ENCODE measurements at regions not wholly inside any gene's neighbourhood (a gene's known extent, or its start where the extent isn't known, plus 50 kb on each side); places are given as distances from the start of the nearest gene placed in this dataset.

DNA sequence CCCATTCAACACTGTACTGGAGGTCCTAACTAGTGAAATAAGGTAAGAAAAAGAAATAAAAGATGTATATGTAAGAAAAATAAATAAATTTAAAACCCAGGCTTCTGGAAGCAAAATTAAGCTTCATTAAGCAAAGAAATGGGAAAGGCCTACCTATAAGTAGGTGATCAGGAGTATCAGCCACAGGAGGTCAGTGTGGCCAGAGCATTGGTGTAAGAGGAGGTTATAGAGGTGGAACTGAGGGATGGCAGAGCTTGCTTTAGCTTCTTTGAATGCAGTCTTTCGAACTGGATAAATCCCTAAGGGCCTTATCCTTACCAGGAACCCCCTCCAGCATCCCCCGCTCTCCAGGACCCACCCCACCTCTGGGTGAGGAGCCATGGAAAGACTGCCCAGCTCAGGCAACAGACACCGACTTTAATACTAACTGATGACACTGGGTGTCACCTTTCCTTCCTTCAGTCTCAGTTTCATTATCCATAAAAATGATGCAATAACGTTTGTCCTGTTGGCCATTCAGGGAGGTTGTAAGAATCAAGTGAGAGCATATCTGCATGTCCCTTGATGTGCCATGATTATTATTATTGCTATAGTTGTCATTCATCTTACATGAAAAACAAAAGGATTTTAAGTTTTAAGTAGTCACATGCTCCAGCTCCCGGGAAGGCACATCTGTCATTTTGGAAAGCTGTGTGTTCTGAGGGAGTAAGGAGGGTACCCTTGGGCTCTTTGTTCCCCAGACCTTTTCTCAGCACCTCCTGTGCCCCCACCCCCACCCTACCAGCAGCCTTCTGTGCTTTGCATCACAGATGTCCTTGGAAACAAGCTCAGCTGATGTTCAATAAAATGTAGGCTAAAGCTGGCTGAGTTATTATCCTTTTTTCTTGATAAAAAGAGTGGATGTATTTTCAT, 50.8 kb upstream of the CTNNA1 start:
- H3K4me3 Mint-ChIP-seq, result no peak overlapping the region
- TF ChIP-seq, protein P1, sequence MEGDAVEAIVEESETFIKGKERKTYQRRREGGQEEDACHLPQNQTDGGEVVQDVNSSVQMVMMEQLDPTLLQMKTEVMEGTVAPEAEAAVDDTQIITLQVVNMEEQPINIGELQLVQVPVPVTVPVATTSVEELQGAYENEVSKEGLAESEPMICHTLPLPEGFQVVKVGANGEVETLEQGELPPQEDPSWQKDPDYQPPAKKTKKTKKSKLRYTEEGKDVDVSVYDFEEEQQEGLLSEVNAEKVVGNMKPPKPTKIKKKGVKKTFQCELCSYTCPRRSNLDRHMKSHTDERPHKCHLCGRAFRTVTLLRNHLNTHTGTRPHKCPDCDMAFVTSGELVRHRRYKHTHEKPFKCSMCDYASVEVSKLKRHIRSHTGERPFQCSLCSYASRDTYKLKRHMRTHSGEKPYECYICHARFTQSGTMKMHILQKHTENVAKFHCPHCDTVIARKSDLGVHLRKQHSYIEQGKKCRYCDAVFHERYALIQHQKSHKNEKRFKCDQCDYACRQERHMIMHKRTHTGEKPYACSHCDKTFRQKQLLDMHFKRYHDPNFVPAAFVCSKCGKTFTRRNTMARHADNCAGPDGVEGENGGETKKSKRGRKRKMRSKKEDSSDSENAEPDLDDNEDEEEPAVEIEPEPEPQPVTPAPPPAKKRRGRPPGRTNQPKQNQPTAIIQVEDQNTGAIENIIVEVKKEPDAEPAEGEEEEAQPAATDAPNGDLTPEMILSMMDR (IDR thresholded peaks at IDR 0.05), result no peak
- DNase-seq, result no peak
- no peaks in the 10 kb centered on the region for H3K36me3 Mint-ChIP-seq (ENCODE audit: low read depth)
- peaks cover 13% of the 10 kb centered on the region for H3K27me3 Mint-ChIP-seq (ENCODE audit: insufficient read depth)
- H3K9me3 Mint-ChIP-seq, result no peaks in the 10 kb centered on the region
- peaks cover 13% of the 10 kb centered on the region for H3K4me1 Mint-ChIP-seq (ENCODE audit: low read depth)
- H3K27ac Mint-ChIP-seq, result no peak overlapping the region

DNA sequence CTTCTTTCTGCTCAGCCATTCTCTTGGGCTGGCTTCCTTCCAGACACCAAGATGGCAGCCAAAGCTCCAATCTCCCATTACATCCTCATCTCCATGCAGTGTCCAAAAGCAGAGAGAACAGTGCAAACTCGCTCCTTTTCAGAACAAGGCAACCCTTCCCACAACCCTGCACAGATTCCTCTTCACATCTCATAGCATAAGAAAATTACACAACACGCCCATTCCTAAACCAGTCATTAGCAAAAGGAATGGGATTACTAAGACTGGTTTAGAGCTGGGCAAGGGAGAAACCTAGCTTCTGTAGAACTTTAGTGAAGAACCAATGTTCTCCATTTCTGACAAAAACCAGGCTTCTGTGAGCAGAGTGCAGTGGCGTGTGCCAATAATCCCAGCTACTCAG, 51.5 kb upstream of the CTNNA1 start:
- Mint-ChIP-seq H3K27ac (no peak overlapping the region), H3K4me3 (no peak overlapping the region), H3K27me3 (ENCODE audit: insufficient read depth) (peaks cover 13% of the 10 kb centered on the region), H3K9me3 (no peaks in the 10 kb centered on the region), H3K4me1 (ENCODE audit: low read depth) (peaks cover 8% of the 10 kb centered on the region), H3K36me3 (ENCODE audit: low read depth) (no peaks in the 10 kb centered on the region)
- DNase-seq, result no peak
- TF ChIP-seq, protein P1 (IDR thresholded peaks at IDR 0.05), result no peak

DNA sequence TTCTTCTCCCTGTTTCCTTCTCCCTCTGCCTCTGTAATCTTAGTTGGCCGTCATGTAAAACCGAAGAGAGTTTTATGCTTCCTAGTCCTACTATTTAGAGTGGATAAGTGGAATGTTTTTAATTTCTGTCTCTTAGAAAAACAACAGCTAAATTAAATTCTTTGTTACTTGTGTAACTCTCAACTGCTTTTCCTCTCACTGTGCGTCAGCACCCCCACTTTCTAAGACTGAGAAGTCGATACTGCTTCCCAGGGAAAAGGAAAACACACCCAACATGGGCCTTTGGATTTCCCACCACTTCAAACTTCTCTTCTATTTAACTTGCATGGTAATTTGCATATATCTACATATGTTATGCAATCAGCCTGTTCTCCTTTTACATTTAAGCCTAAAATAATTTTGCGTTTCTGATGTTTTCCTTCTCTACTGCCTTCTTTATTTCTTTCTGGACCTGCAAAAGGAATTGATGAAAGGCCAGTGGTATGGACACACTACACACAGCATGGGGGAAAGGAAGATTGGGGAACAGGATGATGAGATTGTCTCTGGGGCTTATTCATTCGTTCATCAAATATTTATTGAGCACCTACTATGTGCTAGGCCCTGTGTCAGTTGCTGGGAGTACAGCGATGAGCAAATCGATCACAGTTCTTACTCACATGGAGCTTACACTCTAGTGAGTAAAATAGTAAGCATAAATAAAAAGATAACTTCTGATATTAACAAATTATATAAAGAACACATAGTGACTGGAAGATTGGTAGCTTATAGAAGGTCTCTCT, 52.5 kb upstream of the CTNNA1 start:
- no peak for DNase-seq
- peaks cover 7% of the 10 kb centered on the region for H3K4me1 Mint-ChIP-seq (ENCODE audit: low read depth)
- no peak overlapping the region for H3K27ac Mint-ChIP-seq
- no peaks in the 10 kb centered on the region for H3K36me3 Mint-ChIP-seq (ENCODE audit: low read depth)
- peaks cover 13% of the 10 kb centered on the region for H3K27me3 Mint-ChIP-seq (ENCODE audit: insufficient read depth)
- no peak overlapping the region for H3K4me3 Mint-ChIP-seq
- TF ChIP-seq, protein P1 (IDR thresholded peaks at IDR 0.05), result no peak
- no peaks in the 10 kb centered on the region for H3K9me3 Mint-ChIP-seq

DNA sequence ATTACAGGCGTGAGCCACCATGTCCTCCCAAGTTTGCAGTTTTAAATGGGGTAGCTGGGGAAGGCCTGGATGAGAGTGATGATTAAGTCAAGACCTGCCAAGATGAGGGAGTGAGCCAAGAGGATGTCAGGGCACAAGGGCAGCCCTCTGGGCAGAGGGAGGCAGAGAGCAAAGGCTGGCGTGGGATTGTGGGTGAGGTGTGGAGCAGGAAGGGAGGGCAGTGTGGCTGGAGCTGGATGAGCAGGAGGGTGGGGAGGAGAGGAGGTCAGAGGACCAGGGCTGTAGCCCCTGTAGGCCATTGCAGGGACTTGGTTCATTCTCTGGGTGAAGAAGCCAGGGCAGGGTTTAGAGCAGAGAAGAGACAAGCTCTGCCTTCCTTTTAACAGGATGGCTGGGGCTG, 53.7 kb upstream of the CTNNA1 start:
- Mint-ChIP-seq H3K27me3 (ENCODE audit: insufficient read depth) (peaks cover 13% of the 10 kb centered on the region), H3K4me1 (ENCODE audit: low read depth) (peaks cover 7% of the 10 kb centered on the region), H3K9me3 (no peaks in the 10 kb centered on the region), H3K36me3 (ENCODE audit: low read depth) (no peaks in the 10 kb centered on the region), H3K27ac (no peak overlapping the region), H3K4me3 (no peak overlapping the region)
- TF ChIP-seq, protein P1 (IDR thresholded peaks at IDR 0.05), result no peak
- DNase-seq, result no peak

DNA sequence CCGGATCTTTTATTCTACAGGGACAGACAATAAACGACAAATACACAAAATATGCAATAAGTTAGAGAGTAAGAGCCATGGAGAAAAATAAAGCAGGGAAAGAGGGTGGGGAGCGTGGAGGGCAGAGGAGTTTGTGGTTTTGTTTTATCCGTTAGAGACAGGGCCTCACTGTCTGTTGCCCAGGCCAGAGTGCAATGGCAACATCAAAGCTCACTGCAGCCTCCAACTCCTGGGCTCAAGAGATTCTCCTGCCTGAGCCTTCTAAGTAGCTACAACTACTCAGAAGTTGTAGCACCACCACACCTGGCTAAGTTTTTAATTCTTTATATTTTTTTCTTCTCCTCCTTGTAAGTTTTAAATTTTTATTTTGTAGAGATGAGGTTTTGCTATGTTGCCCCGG, 54.5 kb upstream of the CTNNA1 start:
- Mint-ChIP-seq H3K27ac (no peak overlapping the region), H3K27me3 (ENCODE audit: insufficient read depth) (peaks cover 13% of the 10 kb centered on the region), H3K4me1 (ENCODE audit: low read depth) (peaks cover 7% of the 10 kb centered on the region), H3K9me3 (no peaks in the 10 kb centered on the region), H3K36me3 (ENCODE audit: low read depth) (no peaks in the 10 kb centered on the region), H3K4me3 (no peak overlapping the region)
- DNase-seq, result no peak
- TF ChIP-seq, protein P1 (IDR thresholded peaks at IDR 0.05), result no peak
